ENCODE measurements at regions not wholly inside any gene's neighbourhood (a gene's known extent, or its start where the extent isn't known, plus 50 kb on each side); places are given as distances from the start of the nearest gene placed in this dataset.

DNA sequence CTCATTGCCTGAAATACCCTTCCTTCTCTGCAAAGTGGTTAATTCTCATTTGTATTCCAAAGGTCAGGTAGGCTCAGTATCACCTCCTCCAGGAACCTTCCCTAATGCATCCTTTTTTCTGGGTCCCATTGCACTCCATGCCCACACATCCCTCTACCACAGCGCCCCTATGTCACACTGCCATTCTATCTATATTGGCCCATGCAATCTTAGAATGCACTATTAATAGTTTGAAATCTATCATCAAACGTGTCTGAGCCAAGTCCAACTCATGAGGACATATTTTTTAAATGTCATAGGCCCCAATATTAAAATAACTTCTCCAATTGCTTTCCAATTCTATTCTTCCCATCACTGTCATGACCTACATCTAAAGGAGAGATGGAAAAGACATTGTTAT lies 495.1 kb downstream of the SOX6 start:
- no peak for DNase-seq

DNA sequence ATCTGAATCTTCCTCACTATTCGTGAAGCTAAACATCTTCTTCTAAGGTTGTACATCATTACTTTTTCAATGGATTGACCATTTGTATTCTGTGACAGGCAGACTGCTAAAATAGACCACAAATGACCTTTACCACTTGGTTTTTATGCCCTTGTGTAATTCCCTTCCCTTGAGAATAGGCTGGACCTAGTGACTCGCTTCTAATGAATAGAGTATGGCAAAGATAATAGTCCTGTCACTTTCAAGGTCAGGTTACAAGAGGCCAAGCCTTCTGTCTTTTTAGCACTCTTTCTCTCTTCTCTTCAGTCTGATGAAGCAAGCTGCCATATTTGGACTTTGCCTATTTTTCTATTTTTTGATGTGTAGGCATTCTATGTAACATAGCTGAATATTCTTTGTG lies 492.9 kb downstream of the SOX6 start:
- DNase-seq, result no peak

DNA sequence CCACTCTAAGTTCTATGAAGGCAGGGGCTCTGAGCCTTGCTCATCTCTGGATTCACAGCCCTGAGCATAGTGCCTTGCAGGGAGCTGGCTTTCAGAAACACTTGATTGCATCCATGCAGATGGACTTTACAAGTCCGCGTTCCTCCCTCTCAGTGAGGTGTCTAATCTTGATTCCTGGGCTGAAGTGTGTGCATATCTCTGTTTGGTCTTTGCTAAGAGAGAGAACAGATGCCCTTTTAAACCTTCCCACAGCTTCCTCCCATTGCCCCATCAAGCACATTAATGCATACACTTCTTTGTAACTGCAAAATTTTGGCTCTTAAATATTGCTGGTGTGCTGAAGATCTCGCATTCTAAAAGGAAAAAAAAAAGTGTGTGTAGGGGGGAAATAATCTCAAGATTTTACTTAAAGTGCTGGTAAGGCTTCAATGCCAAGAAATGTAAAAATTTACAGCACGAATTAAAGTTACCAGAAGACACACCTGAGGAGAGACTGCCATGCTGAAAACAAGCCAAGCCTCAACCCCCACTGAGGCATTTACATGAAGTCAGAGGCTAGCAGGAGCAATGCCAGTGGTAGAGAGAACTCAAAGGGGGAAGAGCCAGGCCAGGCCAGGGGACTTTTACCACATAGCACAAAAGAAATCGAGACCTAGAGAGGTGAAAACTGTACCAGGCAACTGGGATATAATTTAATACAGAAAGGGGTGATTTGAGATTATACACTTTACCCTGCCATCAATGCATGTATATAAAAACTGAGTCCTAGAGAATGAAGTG lies 492.1 kb downstream of the SOX6 start:
- no peak for DNase-seq

- no peak for DNase-seq
Measured at GRCh38 chr11:15865212-15865987, 490.9 kb downstream of the SOX6 start.

GRCh38 chr11:15867871-15868270 lies 488.5 kb downstream of the SOX6 start:
- DNase-seq, result no peak

- DNase-seq, result no peak
Measured at GRCh38 chr11:15870911-15871310, 485.4 kb downstream of the SOX6 start.

- DNase-seq, result no peak
Measured at GRCh38 chr11:15871904-15872626, 484.3 kb downstream of the SOX6 start.

- DNase-seq, result no peak
Measured at GRCh38 chr11:15873501-15873900, 482.8 kb downstream of the SOX6 start.

GRCh38 chr11:15874704-15875103 lies 481.6 kb downstream of the SOX6 start:
- no peak for DNase-seq

DNA sequence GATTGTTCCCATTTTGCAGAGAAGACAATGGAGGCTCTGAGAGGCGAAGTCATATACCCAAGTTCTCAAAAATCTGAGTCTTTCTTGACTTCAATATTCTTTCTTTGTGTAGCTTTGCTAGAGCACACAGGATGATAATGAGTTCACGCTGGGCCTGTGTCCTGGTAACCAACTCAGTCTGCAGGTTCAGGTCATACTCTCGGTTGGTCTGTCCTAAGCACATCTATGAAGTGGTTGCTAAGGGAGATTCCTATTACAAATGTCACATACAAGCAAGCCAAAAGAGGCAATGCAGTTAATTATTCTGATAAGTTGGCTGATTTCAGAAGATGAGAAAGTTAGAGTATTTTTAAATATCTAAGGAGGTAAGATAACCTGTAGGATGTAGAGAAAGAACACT lies 481.0 kb downstream of the SOX6 start:
- no peak for DNase-seq

GRCh38 chr11:15875943-15876342 lies 480.4 kb downstream of the SOX6 start:
- no peak for DNase-seq

DNA sequence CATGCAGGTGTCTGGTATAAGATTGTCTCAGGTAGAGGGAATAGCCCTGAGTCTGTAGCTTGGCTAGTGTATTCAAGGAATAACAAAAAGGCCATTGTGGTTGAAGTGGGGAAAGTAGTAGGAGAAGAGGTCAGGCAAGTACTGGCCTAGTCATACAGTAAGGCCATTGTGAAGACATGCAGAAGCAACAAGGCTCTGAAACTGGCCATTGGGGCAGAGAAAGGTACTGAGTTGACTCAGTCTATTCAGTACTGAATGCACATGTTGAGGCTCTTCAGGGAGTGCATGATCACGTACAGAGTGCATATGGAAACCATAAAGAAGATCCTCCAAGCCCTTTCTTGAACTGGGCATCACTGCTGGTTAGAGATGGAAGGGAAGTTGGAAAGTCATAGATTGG lies 477.6 kb downstream of the SOX6 start:
- DNase-seq, result no peak

DNA sequence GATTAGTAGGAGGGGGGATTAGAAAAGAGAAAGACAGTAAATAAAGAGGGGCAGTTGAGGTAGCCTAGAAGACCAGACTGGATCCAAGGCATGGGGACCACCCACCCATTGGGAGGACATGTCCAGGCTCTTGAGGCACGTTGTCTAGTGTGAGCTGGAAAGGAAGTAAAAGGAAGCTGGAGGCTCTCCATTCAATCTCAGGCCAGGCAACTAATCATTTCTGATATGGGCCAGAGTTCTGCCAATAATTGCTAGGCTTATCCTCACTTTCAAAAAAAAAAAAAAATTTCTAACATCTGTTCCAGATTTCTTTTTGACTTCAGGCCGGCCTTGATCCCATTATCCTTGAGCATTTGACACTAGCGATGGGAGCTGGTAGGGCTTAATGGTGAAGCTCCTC lies 476.1 kb downstream of the SOX6 start:
- DNase-seq, result no peak

GRCh38 chr11:15882876-15883454 lies 473.4 kb downstream of the SOX6 start:
- no peak for DNase-seq

DNA sequence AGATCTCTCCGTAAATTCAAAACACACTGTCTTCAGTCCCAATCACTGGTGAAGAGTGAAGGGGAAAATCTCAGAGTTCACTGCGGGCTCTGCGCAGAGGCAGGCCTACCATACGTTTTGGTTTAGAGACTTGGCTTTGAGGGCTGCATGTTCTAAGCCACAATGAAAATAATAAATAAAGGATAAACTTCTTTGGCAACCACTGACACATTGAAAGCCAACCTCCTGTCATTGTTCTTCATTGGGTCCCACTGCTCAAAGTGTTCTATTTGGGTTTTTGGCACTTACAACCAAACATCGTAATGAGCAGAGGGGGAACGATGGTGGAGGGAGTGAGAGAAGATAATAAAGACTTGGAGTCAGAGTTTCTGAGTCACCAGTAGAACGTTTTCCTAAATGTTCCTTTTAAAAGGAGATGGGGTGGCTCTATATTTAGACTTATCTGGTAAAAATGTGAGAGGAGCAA lies 472.9 kb downstream of the SOX6 start:
- no peak for DNase-seq

DNA sequence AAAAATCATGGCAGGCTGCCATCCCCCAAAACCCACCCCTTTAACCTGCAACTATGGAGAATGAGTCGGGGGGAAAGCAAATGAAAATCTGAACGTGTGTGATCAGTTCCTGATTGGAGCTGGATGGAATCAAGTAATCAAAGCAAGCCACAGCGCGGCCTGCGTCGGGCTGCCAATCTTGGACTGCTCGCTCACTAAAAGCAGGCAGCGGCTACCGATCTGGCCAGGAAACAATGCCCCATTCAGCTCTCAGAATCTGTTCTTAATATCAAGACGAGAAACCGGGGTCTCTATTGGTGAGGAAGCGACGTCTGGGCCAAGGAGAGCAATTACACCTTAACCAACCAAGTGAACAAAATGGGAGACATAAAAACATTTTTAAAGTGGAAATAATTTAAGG lies 472.2 kb downstream of the SOX6 start:
- DNase-seq, result no peak

GRCh38 chr11:15884777-15885540 lies 471.4 kb downstream of the SOX6 start:
- no peak for DNase-seq

DNA sequence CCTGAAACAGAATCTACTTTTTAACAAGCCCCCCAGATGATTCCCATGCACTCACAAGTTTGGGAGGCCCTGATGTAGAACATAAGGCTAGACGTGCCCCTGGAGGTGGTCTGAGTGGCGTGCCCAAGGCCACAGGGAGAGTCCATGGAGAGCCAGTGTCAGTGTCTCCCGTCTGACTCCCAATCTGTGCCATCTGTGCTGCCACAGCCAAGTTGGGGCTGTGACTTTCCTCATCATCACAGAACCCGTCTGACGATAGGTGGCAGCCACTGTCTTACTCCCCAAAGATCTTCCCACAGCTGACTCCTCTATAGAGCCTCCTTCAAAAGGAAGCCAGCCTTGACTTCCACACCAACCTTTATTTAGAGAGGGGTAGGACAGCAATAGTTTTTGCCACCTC lies 470.5 kb downstream of the SOX6 start:
- no peak for DNase-seq

- DNase-seq, result no peak
Measured at GRCh38 chr11:15886299-15886698, 470.0 kb downstream of the SOX6 start.

DNA sequence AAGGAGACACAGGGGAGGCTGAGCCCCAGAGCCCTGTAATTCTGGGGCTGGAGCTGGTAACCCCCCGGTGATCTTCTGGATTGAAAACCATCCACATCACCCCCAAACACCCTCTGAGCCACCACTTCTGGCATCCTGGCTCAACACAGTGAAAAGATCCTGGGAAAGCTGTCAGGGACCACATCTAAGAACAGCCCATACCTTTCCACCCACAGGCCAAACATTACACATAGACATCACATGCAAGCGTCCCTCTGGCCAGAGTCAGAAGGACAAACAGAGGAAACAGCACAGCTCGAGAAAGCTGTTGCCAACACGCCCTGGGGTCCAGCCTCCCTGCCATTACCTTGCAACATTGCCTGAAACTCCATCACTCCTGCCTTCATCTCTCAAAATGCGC lies 469.5 kb downstream of the SOX6 start:
- DNase-seq, result no peak

- no peak for DNase-seq
Measured at GRCh38 chr11:15888556-15889345, 467.6 kb downstream of the SOX6 start.

Data from AML-193 (cell line).